Keratinocyte (primary cell): ENCODE measurements at regions not wholly inside any gene's neighbourhood (a gene's known extent, or its start where the extent isn't known, plus 50 kb on each side); places are given as distances from the start of the nearest gene placed in this dataset.

Experiments
- DNase-seq: peaks from one replicate; pipeline ENCODE4 v3.0.0-alpha.2; 2011; ENCODE audit warnings: low read depth, missing footprints, low spot score
- FAIRE-seq: peaks from 2 replicates; lab custom pipeline; 2011; peaks lifted over from hg19 to GRCh38; lab: Jason Lieb, UNC
- H2AFZ ChIP-seq: 2 replicates; pipeline ENCODE4 v1.6.0; 2012; ENCODE audit warnings: low read length, control low read depth, inconsistent platforms; ENCODE audit not compliant: control insufficient read depth
- H3K27ac ChIP-seq: 2 replicates; pipeline ENCODE4 v1.5.1; 2011; ENCODE audit warnings: low read length; ENCODE audit not compliant: control insufficient read depth, insufficient read depth
- H3K27me3 ChIP-seq: 3 replicates; pipeline ENCODE4 v1.6.0; 2011; ENCODE audit warnings: low read length; ENCODE audit not compliant: control insufficient read depth, insufficient read depth; ENCODE audit errors: extremely low read depth
- H3K36me3 ChIP-seq, 2 experiments: 2 replicates in 1 of 2; 3 replicates in 1 of 2; pipeline ENCODE4 v1.5.1; 2011; ENCODE audit warnings: low read length in 2 of 2, mild to moderate bottlenecking in 1 of 2; ENCODE audit not compliant: control insufficient read depth in 2 of 2, insufficient read depth in 2 of 2; ENCODE audit errors: extremely low read depth in 1 of 2
- H3K4me1 ChIP-seq: 3 replicates; pipeline ENCODE4 v1.5.1; 2011; ENCODE audit warnings: low read length; ENCODE audit not compliant: control insufficient read depth, insufficient read depth; ENCODE audit errors: extremely low read depth
- H3K4me2 ChIP-seq: 3 replicates; pipeline ENCODE4 v1.6.0; 2011; ENCODE audit warnings: low read depth, low read length; ENCODE audit not compliant: control insufficient read depth, insufficient read depth; ENCODE audit errors: extremely low read depth
- H3K4me3 ChIP-seq, 3 experiments: fragments of 200-600 bp in 1 of 3; sonication (generic) in 1 of 3; 2 replicates in 2 of 3; 3 replicates in 1 of 3; pipeline ENCODE4 v1.5.1; 2011 to 2016; ENCODE audit warnings: low read length in 3 of 3, mild to moderate bottlenecking in 3 of 3, control low read depth in 2 of 3, inconsistent platforms in 1 of 3, low read depth in 1 of 3, mixed read lengths in 1 of 3, mixed run types in 1 of 3, moderate library complexity in 1 of 3; ENCODE audit not compliant: control insufficient read depth in 2 of 3, insufficient read depth in 2 of 3; ENCODE audit errors: extremely low read depth in 1 of 3
- H3K79me2 ChIP-seq: 2 replicates; pipeline ENCODE4 v1.6.0; 2012; ENCODE audit warnings: low read length; ENCODE audit not compliant: control insufficient read depth, insufficient read depth
- H3K9ac ChIP-seq: 3 replicates; pipeline ENCODE4 v1.6.0; 2011; ENCODE audit warnings: low read length; ENCODE audit not compliant: control insufficient read depth, insufficient read depth; ENCODE audit errors: extremely low read depth
- H3K9me1 ChIP-seq: 3 replicates; pipeline ENCODE4 v1.6.0; 2011; ENCODE audit warnings: low read length; ENCODE audit not compliant: control insufficient read depth, insufficient read depth; ENCODE audit errors: extremely low read depth
- H3K9me3 ChIP-seq: 2 replicates; pipeline ENCODE4 v1.5.1; 2012; ENCODE audit warnings: low read depth, low read length; ENCODE audit not compliant: control insufficient read depth
- H4K20me1 ChIP-seq: 3 replicates; pipeline ENCODE4 v1.6.0; 2011; ENCODE audit warnings: low read length; ENCODE audit not compliant: control insufficient read depth, insufficient read depth; ENCODE audit errors: extremely low read depth
- CTCF ChIP-seq, 3 experiments: IDR thresholded peaks in 1 of 3; conservative IDR thresholded peaks in 1 of 3; optimal IDR thresholded peaks in 1 of 3; 2 replicates in 2 of 3; 3 replicates in 1 of 3; pipeline versions ENCODE3 to v1.5.1; 2011; ENCODE audit warnings: low read length in 3 of 3, mild to moderate bottlenecking in 3 of 3, moderate library complexity in 2 of 3, control low read depth in 1 of 3, inconsistent platforms in 1 of 3; ENCODE audit not compliant: insufficient read depth in 2 of 3; ENCODE audit errors: extremely low read depth in 1 of 3
- EZH2 ChIP-seq: IDR thresholded peaks from one replicate; pipeline ENCODE4 v1.6.1; 2012; ENCODE audit warnings: inconsistent platforms, mild to moderate bottlenecking, low read length, moderate library complexity
- dilution Hi-C: fragments of 300-500 bp; cut with MboI; formaldehyde crosslinking; loops from one replicate; pipeline ENCODE4 v1.7.0; 2020; ENCODE audit warnings: low sequenced_read_pairs; ENCODE audit not compliant: extremely low pct_ligation_motif_present

DNA sequence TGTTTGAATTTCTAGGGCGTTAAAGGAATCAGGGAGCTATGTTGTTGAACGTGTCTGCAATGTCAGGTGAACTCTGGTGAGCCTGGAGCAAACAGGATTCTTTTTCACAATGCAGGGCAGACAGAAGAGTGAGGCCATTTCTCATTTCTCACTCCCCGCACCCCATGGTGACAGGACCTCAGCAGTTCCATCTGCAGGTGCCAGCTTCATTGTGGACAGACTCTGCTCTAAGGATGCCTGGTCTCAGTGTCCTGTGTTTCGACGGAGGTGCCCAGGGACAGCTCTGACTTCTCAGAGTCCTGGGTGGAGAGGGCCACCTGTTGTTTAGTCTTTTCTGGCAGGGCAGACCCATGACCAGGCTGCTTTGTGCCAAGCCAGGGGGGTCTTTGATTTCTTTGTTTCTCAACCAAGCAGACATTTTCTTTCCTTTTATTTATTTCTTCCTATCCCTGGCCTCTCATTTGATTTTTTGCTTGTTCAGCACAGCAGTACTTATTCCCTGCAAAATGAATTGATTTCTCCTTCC, 201.5 kb downstream of the RNF144A start:
- no peaks in the 10 kb centered on the region for H3K27me3 ChIP-seq
- H3K4me1 ChIP-seq = no peaks in the 10 kb centered on the region
- H3K9me3 ChIP-seq = no peaks in the 10 kb centered on the region
- no peak overlapping the region for H2AFZ ChIP-seq
- dilution Hi-C loops = no loop called here
- no peaks in the 10 kb centered on the region for H3K9me1 ChIP-seq
- no peak overlapping the region for H3K4me3 ChIP-seq
- H3K4me2 ChIP-seq = no peak overlapping the region
- FAIRE-seq (no peak), DNase-seq (no peak)
- no peaks in the 10 kb centered on the region for H3K36me3 ChIP-seq
- TF ChIP-seq CTCF (optimal IDR thresholded peaks at IDR 0.05 in 1 of 3, IDR thresholded peaks at IDR 0.05 in 1 of 3, conservative IDR thresholded peaks at IDR 0.05 in 1 of 3; ENCODE audit: extremely low read depth in 1 of 3, insufficient read depth in 2 of 3, low read length in 3 of 3) = no peak
- no peak for TF ChIP-seq EZH2
- no peaks in the 10 kb centered on the region for H3K79me2 ChIP-seq
- no peak overlapping the region for H3K27ac ChIP-seq
- no peak overlapping the region for H3K9ac ChIP-seq
- H4K20me1 ChIP-seq = no peaks in the 10 kb centered on the region

- DNase-seq (no peak), FAIRE-seq (no peak)
- H3K36me3 ChIP-seq = no peaks in the 10 kb centered on the region
- TF ChIP-seq EZH2 (no peak), CTCF (optimal IDR thresholded peaks at IDR 0.05 in 1 of 3, IDR thresholded peaks at IDR 0.05 in 1 of 3, conservative IDR thresholded peaks at IDR 0.05 in 1 of 3; ENCODE audit: extremely low read depth in 1 of 3, insufficient read depth in 2 of 3, low read length in 3 of 3) (peak; percentile 36 to 57 (median 52))
- no peaks in the 10 kb centered on the region for H3K79me2 ChIP-seq
- no peaks in the 10 kb centered on the region for H3K9me3 ChIP-seq
- H3K9ac ChIP-seq = no peak overlapping the region
- H3K27me3 ChIP-seq = no peaks in the 10 kb centered on the region
- H3K27ac ChIP-seq = no peak overlapping the region
- H3K4me3 ChIP-seq = no peak overlapping the region
- H4K20me1 ChIP-seq = no peaks in the 10 kb centered on the region
- no peak overlapping the region for H3K4me2 ChIP-seq
- H3K9me1 ChIP-seq = no peaks in the 10 kb centered on the region
- no peaks in the 10 kb centered on the region for H3K4me1 ChIP-seq
- dilution Hi-C loops = no loop called here
- no peak overlapping the region for H2AFZ ChIP-seq
Measured at GRCh38 chr2:7119132-7119835, 202.1 kb downstream of the RNF144A start.
